NCI-H2171 treated with DMSO at 0.1 percent for 48 hours (cell line): ENCODE measurements at regions not wholly inside any gene's neighbourhood (a gene's known extent, or its start where the extent isn't known, plus 50 kb on each side); places are given as distances from the start of the nearest gene placed in this dataset.

Experiments used
- DNase-seq: peaks from one replicate; lab custom pipeline; 2025; lab: John Stamatoyannopoulos, UW

DNA sequence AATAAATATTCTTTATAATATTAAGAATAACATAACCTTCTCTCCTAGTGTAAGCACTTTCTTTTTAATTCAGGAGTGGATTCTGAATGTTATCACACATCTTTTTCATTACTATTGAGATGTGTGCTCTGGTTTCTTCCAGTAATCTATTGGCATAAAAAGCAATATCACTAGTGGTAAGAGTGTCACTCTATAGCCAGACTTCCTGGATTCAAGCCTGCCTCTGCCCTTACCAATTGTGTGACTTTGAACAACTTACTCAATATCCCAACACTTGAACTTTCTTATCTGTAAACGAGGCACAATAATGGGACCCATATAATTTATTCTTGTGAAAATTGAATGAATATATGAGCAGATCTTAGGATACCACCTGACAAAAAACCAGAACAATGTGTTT, 71.0 kb downstream of the SEM1 start:
- DNase-seq: no peak

DNA sequence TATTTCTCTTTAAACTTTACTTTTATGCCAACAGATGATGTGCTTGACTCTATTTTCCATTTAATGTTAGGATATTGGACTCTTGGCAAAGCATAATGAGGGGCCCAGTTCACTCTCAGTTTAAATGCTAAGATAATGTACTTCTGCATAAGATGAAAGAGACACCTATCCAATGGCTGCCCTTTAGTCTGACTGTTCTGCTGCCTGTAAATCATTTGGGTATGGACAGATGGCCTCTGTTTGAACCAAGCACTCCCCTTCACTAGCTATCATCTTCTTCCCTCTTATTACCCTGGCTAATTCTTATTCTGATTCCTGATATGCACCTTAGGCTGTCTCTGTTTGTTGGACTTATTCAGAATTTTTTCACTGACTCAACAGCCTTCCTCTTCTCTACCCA, 72.1 kb downstream of the SEM1 start:
- no peak for DNase-seq

DNA sequence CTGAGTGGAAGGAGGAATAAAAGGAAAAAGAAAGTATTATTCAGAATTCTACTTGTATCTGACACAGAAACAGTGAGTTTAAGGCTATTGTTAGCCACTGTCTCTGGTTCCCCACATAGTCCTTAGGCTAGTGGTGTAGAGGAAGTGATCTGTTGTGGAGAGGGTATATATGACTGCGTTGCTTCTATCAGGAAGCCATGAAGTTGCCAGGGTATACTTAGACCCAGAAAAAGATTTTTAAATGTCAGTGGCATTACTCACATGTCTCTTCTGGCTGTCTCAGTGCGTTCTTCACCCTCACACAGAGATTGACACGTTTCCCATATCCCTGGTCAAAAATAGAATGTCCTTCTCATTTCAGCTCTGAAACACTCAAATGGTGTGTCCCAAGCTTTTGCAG, 72.7 kb downstream of the SEM1 start:
- DNase-seq: no peak

DNA sequence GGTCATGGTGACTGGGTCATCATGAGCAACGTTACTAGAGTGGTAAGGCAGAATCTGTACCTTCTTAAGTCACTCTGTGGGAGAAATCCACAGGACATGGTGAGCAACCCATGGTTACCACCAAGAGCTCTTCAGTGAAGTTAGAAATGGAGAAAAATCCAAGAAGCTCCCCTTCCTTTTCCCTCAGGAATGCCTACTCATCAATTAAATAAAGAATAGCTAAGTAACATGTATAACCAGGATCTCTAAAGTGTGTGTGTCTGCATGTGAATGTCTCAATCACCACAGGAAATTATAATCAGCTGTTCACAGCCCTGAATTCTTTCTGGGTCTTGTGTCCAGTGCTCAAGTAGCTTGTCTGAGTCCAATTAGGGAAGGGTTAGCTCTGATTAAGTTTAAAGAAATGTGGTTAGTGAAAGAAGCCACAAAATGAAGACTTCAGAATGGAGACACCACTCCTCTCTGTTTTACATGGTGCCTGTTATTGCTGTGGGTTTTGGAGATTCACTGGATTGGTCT, 73.2 kb downstream of the SEM1 start:
- DNase-seq: no peak

DNA sequence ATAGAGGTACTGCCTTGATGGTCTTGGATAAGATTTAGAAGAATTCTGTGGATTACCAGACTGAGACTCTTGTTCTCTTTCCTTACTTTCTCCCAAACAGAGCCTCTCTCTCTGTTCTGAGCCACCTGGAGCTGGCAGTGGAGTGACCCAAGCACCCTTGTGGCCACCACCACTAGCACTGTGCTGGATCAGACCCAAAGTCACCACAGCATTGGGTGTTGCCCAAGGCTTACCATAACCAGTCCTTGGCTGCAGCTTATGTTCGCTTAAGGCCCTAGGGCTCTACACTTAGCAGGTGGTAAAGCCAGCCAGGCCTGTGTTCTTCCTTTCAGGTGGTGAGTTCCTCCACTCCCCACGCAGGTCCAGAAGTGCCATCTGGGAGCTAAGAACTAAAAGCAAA, 79.8 kb downstream of the SEM1 start:
- DNase-seq: no peak

DNA sequence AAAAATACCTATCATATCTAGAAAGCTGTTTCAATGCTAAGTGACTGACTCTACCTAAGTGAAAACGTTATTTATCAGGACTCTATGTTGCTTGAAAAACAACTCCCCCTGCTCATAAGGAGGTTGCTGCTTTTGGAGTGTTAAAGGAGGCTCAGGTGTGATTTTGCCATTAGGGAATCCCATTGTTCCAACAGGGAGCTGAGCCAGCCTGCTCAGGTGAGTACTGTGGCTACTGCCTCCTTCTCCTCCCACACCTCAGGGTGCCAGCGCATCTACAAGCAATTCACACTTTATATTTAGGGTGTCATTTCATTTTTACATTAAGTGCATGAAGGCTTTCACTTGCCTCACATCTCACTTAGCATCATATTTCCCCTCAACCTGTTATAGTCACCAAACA, 84.7 kb downstream of the SEM1 start:
- peak; percentile 45 for DNase-seq

DNA sequence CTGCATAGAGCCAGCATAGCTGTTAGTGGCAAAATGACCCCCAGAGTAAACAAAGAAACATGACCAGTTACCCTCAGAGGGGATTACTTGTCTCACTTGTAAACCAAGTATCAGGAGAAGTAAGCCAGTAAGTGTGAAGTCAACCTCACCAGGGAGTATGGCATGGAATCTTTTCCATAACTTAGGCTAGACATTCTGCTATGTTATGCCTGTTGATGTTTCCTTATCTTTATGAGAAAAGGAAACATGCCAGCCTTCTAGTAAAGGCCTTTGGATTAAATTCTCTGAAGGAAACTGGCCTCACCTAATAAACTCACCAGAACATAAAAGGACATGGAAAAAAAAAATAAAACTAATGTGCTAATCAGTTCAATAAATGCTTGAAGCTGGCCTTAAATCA, 87.7 kb downstream of the SEM1 start:
- no peak for DNase-seq

DNA sequence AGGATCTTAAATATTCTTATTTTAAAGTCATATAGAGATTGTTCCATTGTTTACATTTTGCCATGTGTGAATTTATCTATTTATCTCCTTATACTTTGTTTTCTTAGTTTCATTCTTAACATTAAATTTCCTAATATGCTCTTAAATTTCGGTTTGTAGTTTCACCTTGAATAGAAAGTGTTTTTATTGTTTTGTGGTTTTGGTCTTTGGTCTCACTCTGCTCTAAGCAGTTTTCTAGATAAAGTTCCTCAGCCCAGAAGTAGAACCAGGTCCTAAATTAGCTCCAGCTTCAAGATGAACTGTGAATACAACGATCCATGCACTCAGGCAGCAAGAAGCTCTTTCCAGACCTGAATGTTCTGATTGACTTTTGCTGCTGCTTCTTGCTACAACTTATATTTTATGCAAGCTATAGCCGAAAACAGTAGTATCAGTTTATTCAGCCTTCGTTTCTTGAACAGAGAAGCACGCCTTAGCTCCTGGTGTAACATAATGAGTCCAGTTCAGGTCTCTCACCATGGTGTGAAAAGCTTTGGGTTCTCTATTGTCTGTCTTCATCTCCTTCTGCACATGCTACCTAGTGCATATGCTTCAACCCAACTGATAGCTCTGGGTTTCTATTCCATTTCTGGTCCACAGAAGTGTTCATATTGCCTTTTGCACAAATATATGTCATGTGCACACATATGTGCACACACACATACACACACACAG, 95.3 kb downstream of the SEM1 start:
- DNase-seq: no peak

DNA sequence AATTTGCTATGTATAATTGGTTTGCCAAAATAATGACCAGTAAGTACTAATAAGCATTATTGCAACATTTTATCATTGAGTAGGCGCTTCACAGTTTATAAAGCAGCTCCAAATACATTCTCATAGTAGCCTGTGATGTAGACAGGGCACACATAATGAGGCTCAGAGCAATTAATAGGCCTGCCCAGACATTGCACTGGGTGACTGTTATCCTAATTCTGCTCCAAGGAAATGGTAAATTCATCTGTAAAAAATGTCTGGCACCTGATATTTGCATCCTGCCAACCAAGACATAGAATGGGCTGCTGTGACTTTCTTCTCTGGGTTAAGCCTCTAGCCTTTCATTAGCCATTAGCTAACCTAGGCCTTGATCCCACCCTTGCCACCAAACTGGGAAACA, 97.6 kb downstream of the SEM1 start:
- no peak for DNase-seq

DNA sequence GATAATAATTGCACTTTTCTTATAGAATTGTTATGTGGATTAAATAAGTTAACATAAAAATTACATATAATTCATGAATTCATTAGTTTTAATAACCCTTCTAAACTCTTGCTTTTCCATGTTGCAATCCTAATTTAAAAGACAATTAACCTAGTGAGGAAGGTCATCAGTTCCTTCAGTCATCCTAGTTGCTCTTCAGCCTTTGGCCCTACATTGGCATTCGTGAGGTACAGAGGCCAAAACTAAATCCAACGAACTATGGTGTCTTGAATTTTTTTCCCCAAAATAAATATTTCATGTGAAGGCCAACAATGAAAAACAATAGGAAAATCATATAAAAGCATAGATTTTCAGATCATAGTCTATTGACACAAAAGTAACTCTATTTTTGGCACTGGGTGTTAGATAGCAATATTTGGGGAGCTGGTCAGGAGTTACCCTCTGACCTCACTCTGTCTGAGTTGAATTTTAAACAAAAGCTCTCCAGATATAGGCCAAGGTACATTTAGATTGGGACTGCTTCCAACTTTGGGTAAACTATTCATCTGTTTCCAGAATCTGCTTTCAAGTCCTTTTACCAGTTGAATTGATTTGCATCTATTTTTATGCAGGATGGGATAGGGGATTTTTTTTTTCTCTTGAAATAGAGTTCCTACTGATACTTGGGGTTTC, 104.5 kb downstream of the SEM1 start:
- no peak for DNase-seq

DNA sequence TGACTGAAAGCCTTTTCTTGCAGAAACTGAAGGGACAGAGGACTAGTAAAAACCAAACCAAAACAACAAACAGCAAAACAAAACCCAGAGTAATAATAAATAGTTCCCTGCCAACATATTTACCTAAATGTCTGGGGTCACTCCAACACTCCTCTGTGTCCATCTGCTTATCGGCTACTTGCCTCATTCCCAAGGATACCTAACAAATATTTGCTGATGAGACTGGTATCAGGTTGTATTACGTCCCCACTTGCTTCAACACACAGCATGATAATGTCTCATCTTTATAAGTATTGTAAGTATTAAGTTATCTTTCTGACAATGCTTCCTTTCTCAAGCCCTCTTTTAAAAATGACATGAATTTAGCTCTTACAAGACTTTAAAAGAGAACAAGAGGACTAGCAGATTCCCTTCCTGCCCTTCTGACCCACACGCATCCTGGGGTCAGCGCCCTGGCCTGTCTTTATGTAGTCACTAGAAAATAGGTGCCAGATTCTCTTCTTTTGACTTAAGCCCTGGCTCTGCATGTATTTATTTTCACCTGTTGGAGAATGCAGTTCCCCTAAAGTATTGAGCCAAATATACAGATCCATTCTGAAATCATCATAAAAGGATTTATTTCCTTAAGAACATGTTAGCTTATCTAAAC, 110.2 kb downstream of the SEM1 start:
- no peak for DNase-seq

DNA sequence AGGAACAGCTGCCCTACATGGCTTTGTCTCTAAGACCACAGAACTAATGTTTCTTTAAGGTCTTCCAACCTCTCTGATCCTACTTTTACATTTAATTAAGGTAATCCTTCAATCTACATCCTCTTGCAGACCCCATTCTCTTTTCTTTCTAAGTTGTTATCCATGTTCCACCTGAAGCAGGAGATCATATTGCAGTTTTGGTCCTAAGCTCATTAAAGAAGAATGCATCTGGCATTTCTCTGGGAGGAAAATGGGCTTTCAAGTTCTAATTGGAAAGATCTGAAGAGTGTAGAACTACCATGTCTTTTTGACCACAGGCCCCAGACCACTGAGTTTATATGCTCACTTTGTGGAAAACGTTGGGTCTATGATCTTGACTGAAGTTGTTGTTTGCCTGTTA, 111.2 kb downstream of the SEM1 start:
- peak; percentile 45 for DNase-seq

DNA sequence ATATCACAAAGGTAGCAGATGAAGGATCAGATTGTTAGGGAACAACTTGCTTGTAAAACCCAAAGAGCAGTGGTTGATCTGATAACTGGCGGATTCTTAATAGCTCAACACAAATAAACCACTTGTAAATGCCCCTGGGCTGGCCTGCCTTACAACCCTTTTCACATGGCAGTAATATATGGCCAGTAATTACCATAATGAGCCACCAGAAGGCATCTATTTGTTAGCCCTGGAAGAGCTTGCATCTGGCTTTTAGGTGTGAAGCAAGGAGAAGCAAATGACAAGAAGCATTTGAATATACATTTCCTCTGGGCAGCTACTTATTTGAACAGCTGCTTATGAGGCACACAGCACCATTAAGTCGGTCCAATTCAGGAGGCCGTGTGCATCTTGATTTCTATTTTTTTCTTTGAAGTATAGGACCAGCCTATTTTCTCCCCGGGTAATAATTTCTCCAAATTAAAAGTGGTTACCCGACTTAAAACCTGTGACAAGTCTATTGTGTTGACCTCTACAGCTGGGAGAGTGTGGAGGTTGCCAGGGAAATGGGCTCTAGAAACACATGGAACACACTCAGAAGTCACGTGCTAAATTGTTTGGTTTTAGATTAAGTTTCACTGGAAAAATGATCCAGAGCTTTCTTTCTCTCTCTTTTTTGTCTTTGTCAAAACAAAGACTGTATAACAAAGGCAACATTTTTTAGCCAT, 113.4 kb downstream of the SEM1 start:
- peak; percentile 81 for DNase-seq

DNA sequence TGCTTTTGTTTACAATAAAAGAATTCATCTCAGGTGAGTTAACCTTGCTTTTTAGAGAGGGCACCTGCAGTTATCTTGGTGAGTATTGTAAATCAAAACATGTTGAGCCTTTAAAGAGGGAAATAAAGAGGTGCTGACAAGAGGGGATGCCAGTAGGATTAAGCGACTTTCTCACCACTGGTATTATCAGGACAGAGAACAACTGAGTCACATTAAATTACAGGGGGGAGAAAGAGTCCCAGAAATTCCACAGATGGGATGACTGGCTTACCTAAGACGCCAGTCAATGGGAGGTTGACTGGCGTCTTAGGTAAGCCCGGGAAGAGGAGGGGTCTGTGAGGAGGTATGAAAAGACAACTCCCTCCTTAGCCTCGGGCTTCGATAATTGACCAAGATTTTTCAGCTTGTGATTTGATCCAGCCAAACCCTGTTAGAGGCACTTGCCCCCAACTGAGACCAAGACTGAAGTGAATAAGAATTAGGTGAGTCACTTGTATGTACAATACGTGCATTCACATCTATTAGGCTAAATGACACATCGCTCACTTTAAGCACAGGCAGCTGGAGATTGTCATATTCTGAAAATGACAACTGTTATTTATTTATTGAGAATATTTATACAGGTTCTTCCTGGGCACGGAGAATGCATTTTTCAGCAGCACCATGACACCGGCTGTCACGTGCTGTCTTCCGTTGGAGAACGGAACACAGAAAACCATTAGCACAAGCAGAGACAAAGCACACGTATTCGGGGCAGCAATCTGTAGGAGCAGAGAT, 117.6 kb downstream of the SEM1 start:
- DNase-seq: no peak

DNA sequence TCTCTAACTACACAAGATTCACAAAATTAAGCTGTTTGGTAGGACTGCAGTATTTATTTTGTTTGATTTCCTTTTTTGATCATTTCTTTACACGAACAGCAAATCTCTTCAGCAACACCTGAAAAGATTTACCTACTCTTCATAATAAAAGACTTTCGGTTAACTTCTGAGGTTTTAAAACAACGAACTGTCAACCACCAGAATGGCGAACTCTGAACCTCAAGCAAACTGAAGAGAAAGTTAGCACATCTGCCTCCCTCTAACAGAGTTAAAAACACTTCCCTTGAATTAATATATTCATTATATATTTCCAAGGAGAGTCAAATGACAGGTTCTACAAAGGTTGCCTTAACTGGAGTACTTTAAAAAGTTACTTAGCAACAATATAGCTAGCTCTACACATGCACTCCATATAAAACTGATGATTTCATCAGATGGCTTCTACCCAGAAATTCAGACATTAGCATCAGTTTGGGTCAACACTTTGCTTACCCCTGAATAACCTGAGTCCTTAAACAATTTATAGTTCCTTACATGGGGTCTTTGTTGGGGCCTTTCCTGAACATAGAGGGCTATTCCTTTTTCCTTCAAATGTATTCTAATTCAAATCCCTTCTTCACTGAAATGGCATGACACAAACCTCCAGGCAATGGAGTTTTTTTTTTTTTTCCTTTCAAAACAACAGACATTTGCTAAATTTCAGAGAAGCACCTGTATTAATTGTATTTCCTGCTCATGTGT, 118.3 kb downstream of the SEM1 start:
- DNase-seq: no peak

DNA sequence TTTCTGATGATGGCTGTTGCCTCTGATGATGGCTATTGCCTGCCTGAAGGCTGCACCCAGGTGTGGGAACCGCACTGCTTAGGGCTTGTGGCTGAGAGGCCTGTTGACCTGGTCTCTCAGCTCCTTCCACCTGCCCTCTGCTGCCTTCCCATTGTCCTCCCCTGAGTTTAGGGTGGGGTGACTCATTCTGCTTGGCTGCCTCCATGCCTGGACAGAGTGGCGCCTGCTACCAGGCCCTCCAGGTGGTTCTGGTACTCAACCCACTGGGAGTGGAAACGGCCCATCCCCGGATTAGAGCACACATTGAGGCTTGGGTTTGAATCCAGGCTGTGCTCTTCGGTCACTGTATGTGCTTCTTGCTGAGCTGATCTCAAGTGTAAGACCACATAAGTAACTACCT, 120.6 kb downstream of the SEM1 start:
- DNase-seq: no peak

DNA sequence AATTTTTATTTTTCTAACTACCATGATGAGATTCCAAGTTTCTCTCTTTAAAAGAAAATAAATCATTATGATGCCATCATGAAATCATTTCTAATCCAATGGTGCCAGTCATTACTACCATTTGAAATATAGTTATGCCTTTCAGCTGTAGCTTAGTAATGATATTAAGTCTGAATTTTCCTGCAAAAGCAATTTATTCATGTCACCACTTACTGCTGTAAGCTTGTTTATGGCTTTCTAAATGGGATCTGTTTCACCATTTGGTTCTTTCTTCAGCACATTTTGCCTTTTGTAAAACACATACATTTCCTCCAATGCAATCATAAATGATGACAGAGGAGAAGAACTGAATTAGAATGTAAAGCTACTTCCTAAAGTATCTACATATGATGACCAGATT, 130.5 kb downstream of the SEM1 start:
- no peak for DNase-seq

DNA sequence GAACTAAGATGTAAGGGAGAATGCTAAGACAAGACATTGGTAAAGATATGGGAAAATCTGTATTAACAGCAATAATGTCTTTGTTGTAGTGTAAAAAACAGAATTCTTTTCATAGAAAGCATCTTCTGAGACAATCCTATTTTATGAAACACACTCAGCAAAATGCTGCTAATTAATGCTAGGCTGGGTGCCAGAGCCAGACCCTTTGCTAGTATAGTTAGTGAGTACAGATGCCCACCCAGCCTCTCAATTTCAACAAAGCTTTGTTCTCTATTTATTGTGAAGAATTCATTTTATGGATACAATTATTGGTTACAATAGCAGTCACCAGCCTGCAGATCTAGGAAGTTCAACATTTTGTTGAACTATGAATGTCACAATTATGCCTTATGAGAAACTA, 131.0 kb downstream of the SEM1 start:
- DNase-seq: no peak

DNA sequence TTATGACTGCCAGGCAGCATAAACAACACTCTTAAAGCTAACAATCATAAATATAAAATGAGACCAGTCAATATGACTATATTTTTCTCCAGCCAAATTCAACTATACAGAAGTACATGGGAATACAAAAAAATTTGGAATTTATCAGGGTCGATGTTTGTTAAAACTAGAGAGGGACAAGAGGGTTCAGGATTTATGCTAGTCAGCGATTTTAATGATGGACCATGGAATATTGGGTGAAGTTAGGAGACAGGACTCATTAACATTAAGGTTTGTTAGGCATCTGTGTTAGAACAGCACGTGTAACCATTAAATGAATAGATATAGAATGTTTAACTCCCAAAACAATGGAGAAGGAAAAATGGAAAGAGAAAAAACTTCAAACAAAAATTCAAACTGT, 146.2 kb downstream of the SEM1 start:
- no peak for DNase-seq

DNA sequence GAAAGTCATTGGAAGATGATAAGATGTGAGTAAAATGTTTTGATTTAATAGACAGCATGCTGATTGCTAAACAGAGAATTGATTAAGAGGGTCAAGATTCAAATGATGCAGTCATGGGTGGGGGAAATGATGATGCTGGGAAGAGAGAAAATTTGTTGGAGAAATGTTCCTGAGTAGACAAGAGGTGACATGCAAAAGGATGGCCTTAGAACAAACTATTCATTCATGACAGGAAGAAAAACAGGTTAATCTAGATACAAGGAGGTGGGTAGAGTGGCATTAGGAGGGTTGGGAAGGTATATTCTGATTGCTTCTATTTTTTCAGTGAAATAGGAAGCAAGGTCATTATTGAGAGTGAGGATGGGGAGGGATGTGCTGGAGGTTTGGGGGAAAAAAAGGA, 146.7 kb downstream of the SEM1 start:
- DNase-seq: no peak

DNA sequence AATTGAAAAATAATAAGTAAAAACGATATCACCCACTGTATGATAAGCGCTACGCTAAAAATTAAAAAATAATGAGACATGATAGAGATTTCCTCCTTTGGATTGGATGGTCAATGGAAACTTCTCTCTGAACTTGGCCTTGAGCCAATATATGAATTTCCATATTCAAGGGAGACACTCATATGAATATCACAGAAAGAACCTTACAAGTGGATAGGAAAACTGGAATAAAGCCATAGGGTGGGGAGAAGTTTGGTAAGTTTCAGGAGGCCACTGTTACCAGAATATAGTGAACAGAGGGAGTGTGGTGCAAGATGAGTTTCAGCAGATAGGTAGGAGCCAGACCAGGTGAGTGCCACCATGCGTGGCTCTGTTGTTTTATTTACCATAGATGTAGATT, 147.2 kb downstream of the SEM1 start:
- DNase-seq: no peak
